Uterus (tissue), 2 donors: ENCODE measurements at regions not wholly inside any gene's neighbourhood (a gene's known extent, or its start where the extent isn't known, plus 50 kb on each side); places are given as distances from the start of the nearest gene placed in this dataset.

Experiments
- POLR2A ChIP-seq, 2 donors: fragments of 450-650 bp; IDR thresholded peaks; one replicate each; pipeline ENCODE4 v1.6.1; 2016; ENCODE audit warnings: antibody characterized with exemption in 2 of 2, mild to moderate bottlenecking in 1 of 2, moderate library complexity in 1 of 2
- TF ChIP-seq, protein P1 (sequence below), 4 experiments: fragments of 200-600 bp in 2 of 4; fragments of 450-650 bp in 2 of 4; sonication (generic) in 2 of 4; IDR thresholded peaks; one replicate each; pipeline ENCODE4 v1.5.1; 2016 to 2019; ENCODE audit warnings: antibody characterized with exemption in 4 of 4, mild to moderate bottlenecking in 2 of 4, moderate library complexity in 1 of 4

- TF ChIP-seq POLR2A (IDR thresholded peaks at IDR 0.05): no peak
- TF ChIP-seq, protein P1, sequence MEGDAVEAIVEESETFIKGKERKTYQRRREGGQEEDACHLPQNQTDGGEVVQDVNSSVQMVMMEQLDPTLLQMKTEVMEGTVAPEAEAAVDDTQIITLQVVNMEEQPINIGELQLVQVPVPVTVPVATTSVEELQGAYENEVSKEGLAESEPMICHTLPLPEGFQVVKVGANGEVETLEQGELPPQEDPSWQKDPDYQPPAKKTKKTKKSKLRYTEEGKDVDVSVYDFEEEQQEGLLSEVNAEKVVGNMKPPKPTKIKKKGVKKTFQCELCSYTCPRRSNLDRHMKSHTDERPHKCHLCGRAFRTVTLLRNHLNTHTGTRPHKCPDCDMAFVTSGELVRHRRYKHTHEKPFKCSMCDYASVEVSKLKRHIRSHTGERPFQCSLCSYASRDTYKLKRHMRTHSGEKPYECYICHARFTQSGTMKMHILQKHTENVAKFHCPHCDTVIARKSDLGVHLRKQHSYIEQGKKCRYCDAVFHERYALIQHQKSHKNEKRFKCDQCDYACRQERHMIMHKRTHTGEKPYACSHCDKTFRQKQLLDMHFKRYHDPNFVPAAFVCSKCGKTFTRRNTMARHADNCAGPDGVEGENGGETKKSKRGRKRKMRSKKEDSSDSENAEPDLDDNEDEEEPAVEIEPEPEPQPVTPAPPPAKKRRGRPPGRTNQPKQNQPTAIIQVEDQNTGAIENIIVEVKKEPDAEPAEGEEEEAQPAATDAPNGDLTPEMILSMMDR (IDR thresholded peaks at IDR 0.05): no peak
Observed at GRCh38 chr5:30994902-30995301, 198.6 kb upstream of the CDH6 start.
